ENCODE measurements at regions not wholly inside any gene's neighbourhood (a gene's known extent, or its start where the extent isn't known, plus 50 kb on each side); places are given as distances from the start of the nearest gene placed in this dataset.
A peak's percentile ranks its signal among the peaks of the same experiment; 100 is the strongest.
"Not testable (repeated sequence)": the region's sequence is repeated elsewhere in the genome, so short reads cannot be mapped to it uniquely, and the experiment has no call there.

GRCh38 chr7:157467496-157468212, 130.8 kb downstream of the DNAJB6 start:
- no peak for DNase-seq (ENCODE audit: low spot score)

GRCh38 chr7:157468221-157469111, 131.7 kb downstream of the DNAJB6 start:
- DNase-seq (ENCODE audit: low spot score), result no peak

GRCh38 chr7:157469181-157470016, 132.6 kb downstream of the DNAJB6 start:
- no peak for DNase-seq (ENCODE audit: low spot score)

- no peak for DNase-seq (ENCODE audit: low spot score)
Observed at GRCh38 chr7:157470017-157470322, 133.2 kb downstream of the DNAJB6 start.

GRCh38 chr7:157470701-157471131, 133.9 kb downstream of the DNAJB6 start:
- no peak for DNase-seq (ENCODE audit: low spot score)

GRCh38 chr7:157471259-157472125, 134.7 kb downstream of the DNAJB6 start:
- DNase-seq (ENCODE audit: low spot score), result no peak

- no peak for DNase-seq (ENCODE audit: low spot score)
Observed at GRCh38 chr7:157472311-157473050, 135.7 kb downstream of the DNAJB6 start.

GRCh38 chr7:157473051-157473569, 136.3 kb downstream of the DNAJB6 start:
- DNase-seq (ENCODE audit: low spot score), result no peak

- DNase-seq (ENCODE audit: low spot score), result peak; percentile 36
Observed at GRCh38 chr7:157474685-157475084, 137.9 kb downstream of the DNAJB6 start.

GRCh38 chr7:157475095-157475494, 138.3 kb downstream of the DNAJB6 start:
- DNase-seq (ENCODE audit: low spot score), result no peak

GRCh38 chr7:157475601-157476000, 138.8 kb downstream of the DNAJB6 start:
- no peak for DNase-seq (ENCODE audit: low spot score)

GRCh38 chr7:157476201-157476600, 139.4 kb downstream of the DNAJB6 start:
- DNase-seq (ENCODE audit: low spot score), result no peak

- no peak for DNase-seq (ENCODE audit: low spot score)
Observed at GRCh38 chr7:157476654-157477549, 140.1 kb downstream of the DNAJB6 start.

GRCh38 chr7:157477550-157478212, 140.9 kb downstream of the DNAJB6 start:
- DNase-seq (ENCODE audit: low spot score), result no peak

- not testable (repeated sequence) for DNase-seq (ENCODE audit: low spot score)
Observed at GRCh38 chr7:157478611-157479010, 141.8 kb downstream of the DNAJB6 start.

GRCh38 chr7:157479326-157479725, 142.5 kb downstream of the DNAJB6 start:
- DNase-seq (ENCODE audit: low spot score), result no peak

GRCh38 chr7:157480371-157481050, 143.7 kb downstream of the DNAJB6 start:
- no peak for DNase-seq (ENCODE audit: low spot score)

- DNase-seq (ENCODE audit: low spot score), result no peak
Observed at GRCh38 chr7:157481389-157481788, 144.6 kb downstream of the DNAJB6 start.
